C1 segment of cervical spinal cord (tissue), 14 donors: ENCODE measurements at regions not wholly inside any gene's neighbourhood (a gene's known extent, or its start where the extent isn't known, plus 50 kb on each side); places are given as distances from the start of the nearest gene placed in this dataset.

Source experiments
- DNase-seq, 14 donors: peaks; one replicate each; lab custom pipeline; 2025; lab: John Stamatoyannopoulos, UW

- DNase-seq = no peak
Observed at GRCh38 chr15:93649691-93650235, 560.8 kb upstream of the RGMA start.

- DNase-seq = no peak
Observed at GRCh38 chr15:93646193-93646592, 557.2 kb upstream of the RGMA start.

GRCh38 chr15:93645594-93645993 is 556.6 kb upstream of the RGMA start:
- no peak for DNase-seq

- DNase-seq = no peak
Observed at GRCh38 chr15:93644595-93644994, 555.6 kb upstream of the RGMA start.

- no peak for DNase-seq
Observed at GRCh38 chr15:93640411-93640962, 551.5 kb upstream of the RGMA start.

GRCh38 chr15:93631958-93632618 is 543.1 kb upstream of the RGMA start:
- DNase-seq = no peak

GRCh38 chr15:93619597-93619996 is 530.6 kb upstream of the RGMA start:
- DNase-seq = no peak

- DNase-seq = no peak
Observed at GRCh38 chr15:93617443-93617842, 528.4 kb upstream of the RGMA start.

- no peak for DNase-seq
Observed at GRCh38 chr15:93614386-93615104, 525.5 kb upstream of the RGMA start.

GRCh38 chr15:93613386-93613785 is 524.4 kb upstream of the RGMA start:
- no peak for DNase-seq

GRCh38 chr15:93612953-93613352 is 523.9 kb upstream of the RGMA start:
- no peak for DNase-seq

- DNase-seq = no peak
Observed at GRCh38 chr15:93610944-93611343, 521.9 kb upstream of the RGMA start.

- DNase-seq = no peak
Observed at GRCh38 chr15:93608643-93609148, 519.7 kb upstream of the RGMA start.

GRCh38 chr15:93603550-93603949 is 514.5 kb upstream of the RGMA start:
- no peak for DNase-seq

GRCh38 chr15:93587059-93587521 is 498.1 kb upstream of the RGMA start:
- DNase-seq = no peak

- DNase-seq = no peak
Observed at GRCh38 chr15:93585012-93585411, 496.0 kb upstream of the RGMA start.

GRCh38 chr15:93583968-93584367 is 495.0 kb upstream of the RGMA start:
- no peak for DNase-seq

GRCh38 chr15:93583552-93583951 is 494.5 kb upstream of the RGMA start:
- no peak for DNase-seq

GRCh38 chr15:93570527-93570926 is 481.5 kb upstream of the RGMA start:
- no peak for DNase-seq

- DNase-seq = no peak
Observed at GRCh38 chr15:93566762-93567161, 477.8 kb upstream of the RGMA start.

- DNase-seq = no peak
Observed at GRCh38 chr15:93565201-93565600, 476.2 kb upstream of the RGMA start.

- DNase-seq = no peak
Observed at GRCh38 chr15:93563218-93563617, 474.2 kb upstream of the RGMA start.
